HL-60 (cell line): ENCODE measurements at regions not wholly inside any gene's neighbourhood (a gene's known extent, or its start where the extent isn't known, plus 50 kb on each side); places are given as distances from the start of the nearest gene placed in this dataset.

Experiments
- DNase-seq, 2 experiments: peaks; one replicate each; pipeline ENCODE4 v3.0.0-alpha.2; 2010 to 2020; ENCODE audit warnings: low read depth in 1 of 2, low spot score in 1 of 2
- H3K27ac ChIP-seq: fragments of 250-450 bp; sonication (Bioruptor Pico); replicated peaks from 2 replicates; pipeline ENCODE4 v1.5.1; 2020; ENCODE audit warnings: mild to moderate bottlenecking, moderate library complexity
- H3K27me3 ChIP-seq: fragments of 250-450 bp; sonication (Bioruptor Pico); 2 replicates; pipeline ENCODE4 v1.5.1; 2021; ENCODE audit warnings: mild to moderate bottlenecking, moderate library complexity; ENCODE audit not compliant: insufficient read depth, poor library complexity, severe bottlenecking
- H3K4me3 ChIP-seq: replicated peaks from 2 replicates; pipeline ENCODE4 v1.5.1; 2011; ENCODE audit warnings: mild to moderate bottlenecking, control low read depth, low read length; ENCODE audit not compliant: insufficient read depth
- GABPA ChIP-seq: IDR thresholded peaks from 2 replicates; pipeline ENCODE4 v1.6.1; 2012; ENCODE audit warnings: low read depth
- POLR2AphosphoS5 ChIP-seq: IDR thresholded peaks from 2 replicates; pipeline ENCODE4 v1.6.1; 2012; ENCODE audit warnings: low read depth
- SPI1 ChIP-seq: IDR thresholded peaks from 2 replicates; pipeline ENCODE4 v1.6.1; 2012; ENCODE audit warnings: low read depth, mild to moderate bottlenecking, borderline replicate concordance
- TF ChIP-seq, protein P1 (sequence below): IDR thresholded peaks from one replicate; pipeline ENCODE4 v1.5.1; 2011; ENCODE audit warnings: low read length, control low read depth, inconsistent platforms; ENCODE audit not compliant: insufficient read depth
- TF ChIP-seq, protein P2 (sequence below): IDR thresholded peaks from 2 replicates; pipeline ENCODE4 v1.6.1; 2012; ENCODE audit warnings: low read depth; ENCODE audit not compliant: insufficient replicate concordance

DNA sequence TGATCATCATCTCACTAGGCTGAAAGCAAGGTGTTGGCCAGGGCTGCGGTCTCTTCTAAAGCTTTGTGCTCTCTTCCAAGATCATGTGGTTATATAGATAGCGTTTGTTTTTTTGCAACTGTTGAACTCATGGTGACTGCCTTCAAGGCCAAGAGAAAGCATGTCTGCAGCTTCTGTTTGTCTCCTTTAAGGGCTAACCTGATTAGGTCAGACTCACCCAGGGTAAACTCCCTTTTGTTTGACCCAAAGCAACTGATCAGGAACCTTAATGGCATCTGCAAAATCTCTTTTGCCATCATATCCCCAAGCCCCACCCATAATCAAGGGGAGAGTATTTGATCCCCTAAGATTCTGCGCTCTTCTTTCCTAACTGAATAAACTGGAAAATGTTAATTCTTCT lies 72.2 kb upstream of the ALG13 start:
- DNase-seq = no peak
- Histone ChIP-seq H3K4me3 (no peak overlapping the region), H3K27ac (no peak overlapping the region), H3K27me3 (peaks cover 2% of the 10 kb centered on the region)
- TF ChIP-seq, protein P1, sequence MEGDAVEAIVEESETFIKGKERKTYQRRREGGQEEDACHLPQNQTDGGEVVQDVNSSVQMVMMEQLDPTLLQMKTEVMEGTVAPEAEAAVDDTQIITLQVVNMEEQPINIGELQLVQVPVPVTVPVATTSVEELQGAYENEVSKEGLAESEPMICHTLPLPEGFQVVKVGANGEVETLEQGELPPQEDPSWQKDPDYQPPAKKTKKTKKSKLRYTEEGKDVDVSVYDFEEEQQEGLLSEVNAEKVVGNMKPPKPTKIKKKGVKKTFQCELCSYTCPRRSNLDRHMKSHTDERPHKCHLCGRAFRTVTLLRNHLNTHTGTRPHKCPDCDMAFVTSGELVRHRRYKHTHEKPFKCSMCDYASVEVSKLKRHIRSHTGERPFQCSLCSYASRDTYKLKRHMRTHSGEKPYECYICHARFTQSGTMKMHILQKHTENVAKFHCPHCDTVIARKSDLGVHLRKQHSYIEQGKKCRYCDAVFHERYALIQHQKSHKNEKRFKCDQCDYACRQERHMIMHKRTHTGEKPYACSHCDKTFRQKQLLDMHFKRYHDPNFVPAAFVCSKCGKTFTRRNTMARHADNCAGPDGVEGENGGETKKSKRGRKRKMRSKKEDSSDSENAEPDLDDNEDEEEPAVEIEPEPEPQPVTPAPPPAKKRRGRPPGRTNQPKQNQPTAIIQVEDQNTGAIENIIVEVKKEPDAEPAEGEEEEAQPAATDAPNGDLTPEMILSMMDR = no peak
- TF ChIP-seq, protein P2, sequence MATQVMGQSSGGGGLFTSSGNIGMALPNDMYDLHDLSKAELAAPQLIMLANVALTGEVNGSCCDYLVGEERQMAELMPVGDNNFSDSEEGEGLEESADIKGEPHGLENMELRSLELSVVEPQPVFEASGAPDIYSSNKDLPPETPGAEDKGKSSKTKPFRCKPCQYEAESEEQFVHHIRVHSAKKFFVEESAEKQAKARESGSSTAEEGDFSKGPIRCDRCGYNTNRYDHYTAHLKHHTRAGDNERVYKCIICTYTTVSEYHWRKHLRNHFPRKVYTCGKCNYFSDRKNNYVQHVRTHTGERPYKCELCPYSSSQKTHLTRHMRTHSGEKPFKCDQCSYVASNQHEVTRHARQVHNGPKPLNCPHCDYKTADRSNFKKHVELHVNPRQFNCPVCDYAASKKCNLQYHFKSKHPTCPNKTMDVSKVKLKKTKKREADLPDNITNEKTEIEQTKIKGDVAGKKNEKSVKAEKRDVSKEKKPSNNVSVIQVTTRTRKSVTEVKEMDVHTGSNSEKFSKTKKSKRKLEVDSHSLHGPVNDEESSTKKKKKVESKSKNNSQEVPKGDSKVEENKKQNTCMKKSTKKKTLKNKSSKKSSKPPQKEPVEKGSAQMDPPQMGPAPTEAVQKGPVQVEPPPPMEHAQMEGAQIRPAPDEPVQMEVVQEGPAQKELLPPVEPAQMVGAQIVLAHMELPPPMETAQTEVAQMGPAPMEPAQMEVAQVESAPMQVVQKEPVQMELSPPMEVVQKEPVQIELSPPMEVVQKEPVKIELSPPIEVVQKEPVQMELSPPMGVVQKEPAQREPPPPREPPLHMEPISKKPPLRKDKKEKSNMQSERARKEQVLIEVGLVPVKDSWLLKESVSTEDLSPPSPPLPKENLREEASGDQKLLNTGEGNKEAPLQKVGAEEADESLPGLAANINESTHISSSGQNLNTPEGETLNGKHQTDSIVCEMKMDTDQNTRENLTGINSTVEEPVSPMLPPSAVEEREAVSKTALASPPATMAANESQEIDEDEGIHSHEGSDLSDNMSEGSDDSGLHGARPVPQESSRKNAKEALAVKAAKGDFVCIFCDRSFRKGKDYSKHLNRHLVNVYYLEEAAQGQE = no peak
- no peak for TF ChIP-seq POLR2AphosphoS5
- no peak for TF ChIP-seq SPI1
- TF ChIP-seq GABPA = no peak

DNA sequence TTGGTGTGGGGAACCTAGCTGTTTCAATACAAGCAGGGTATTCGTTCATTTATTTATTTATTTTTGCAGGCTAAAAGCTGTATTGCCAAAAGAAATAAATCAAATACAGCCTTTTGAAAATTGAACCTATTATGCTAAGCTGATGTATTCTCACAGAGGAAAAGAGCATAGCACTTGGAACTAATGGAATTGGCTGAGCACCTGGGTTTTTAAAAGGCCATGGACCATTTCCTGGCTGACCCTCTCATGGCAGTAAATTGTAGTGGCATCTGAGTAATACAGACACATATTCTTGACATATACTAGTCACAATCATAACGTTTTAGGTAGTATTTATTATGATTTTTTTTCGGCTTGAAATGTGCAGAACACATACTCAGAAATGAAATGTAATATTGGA lies 71.8 kb upstream of the ALG13 start:
- H3K4me3 ChIP-seq = no peak overlapping the region
- TF ChIP-seq GABPA = no peak
- TF ChIP-seq, protein P1 = no peak
- TF ChIP-seq POLR2AphosphoS5 = no peak
- TF ChIP-seq SPI1 = no peak
- TF ChIP-seq, protein P2 = no peak
- no peak for DNase-seq
- peaks cover 2% of the 10 kb centered on the region for H3K27me3 ChIP-seq
- H3K27ac ChIP-seq = no peak overlapping the region

DNA sequence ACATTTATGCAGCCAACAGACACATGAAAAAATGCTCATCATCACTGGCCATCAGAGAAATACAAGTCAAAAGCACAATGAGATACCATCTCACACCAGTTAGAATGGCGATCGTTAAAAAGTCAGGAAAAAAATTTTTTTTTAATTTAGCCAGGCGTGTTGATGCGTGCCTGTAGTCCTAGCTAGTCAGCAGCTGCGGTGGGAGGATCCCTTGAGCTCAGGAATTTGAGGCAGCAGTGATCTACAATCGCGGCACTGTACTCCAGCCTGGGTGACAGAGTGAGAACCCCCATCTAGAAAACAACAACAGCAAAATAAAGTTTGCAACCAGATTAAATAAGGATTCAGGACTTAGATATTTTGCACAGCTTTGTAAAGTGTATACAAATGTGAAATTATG lies 65.7 kb upstream of the ALG13 start:
- no peak overlapping the region for H3K27ac ChIP-seq
- no peaks in the 10 kb centered on the region for H3K27me3 ChIP-seq
- DNase-seq = no peak
- TF ChIP-seq, protein P2 = no peak
- TF ChIP-seq GABPA = no peak
- no peak for TF ChIP-seq SPI1
- TF ChIP-seq POLR2AphosphoS5 = no peak
- TF ChIP-seq, protein P1 = no peak
- no peak overlapping the region for H3K4me3 ChIP-seq
